ENCODE measurements at regions not wholly inside any gene's neighbourhood (a gene's known extent, or its start where the extent isn't known, plus 50 kb on each side); places are given as distances from the start of the nearest gene placed in this dataset.

DNA sequence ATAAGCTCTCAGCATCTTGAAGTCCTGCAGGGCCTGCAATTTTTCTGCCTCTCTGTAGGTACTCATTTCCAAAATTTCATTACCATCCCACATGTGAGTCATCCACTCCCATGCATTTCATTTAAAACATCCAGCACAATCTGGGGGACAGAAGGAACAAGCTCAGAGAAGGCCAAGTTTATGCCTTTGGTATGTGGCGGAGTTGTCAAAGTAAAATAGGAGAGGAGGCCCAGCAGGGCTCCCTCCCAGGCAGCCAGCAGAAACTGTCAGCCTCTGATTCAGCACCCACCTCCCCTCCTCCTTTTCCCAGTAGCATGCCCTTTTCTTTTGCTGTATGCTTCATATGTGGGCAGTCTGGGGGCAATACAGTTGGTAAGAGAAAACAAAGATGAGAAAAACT lies 126.4 kb upstream of the ZNF366 start:
- H3K56ac ChIP-seq (replicated peaks; ENCODE audit: insufficient read length, low read depth, low read length) = no peak overlapping the region
- H2AK5ac ChIP-seq (ENCODE audit: low read depth, low read length) = no peak overlapping the region
- no peak overlapping the region for H4K8ac ChIP-seq (ENCODE audit: extremely low read depth, insufficient read depth, low read length)
- no peak overlapping the region for H2BK5ac ChIP-seq (ENCODE audit: low read depth, low read length)
- TF ChIP-seq RFX5 (IDR thresholded peaks at IDR 0.05; ENCODE audit: borderline replicate concordance, low read depth, low read length) = no peak
- no peak for TF ChIP-seq POLR2A (IDR thresholded peaks at IDR 0.05; ENCODE audit: control extremely low read depth in 1 of 2, low read depth in 2 of 2, low read length in 2 of 2)
- no peak for TF ChIP-seq GABPA (IDR thresholded peaks at IDR 0.05; ENCODE audit: borderline replicate concordance, insufficient read depth, low read length)
- H3K4me2 ChIP-seq (ENCODE audit: insufficient read depth in 1 of 2, low read depth in 2 of 2, low read length in 2 of 2) = no peak overlapping the region
- POLR2A ChIA-PET (ENCODE audit: partially characterized antibody) = interaction anchor here (0.6 kb wide), 1 partner anchor 71 kb away, joined by 4 read pairs; no protein-coding TSS in a partner anchor
- H3K14ac ChIP-seq (ENCODE audit: insufficient read length) = no peak overlapping the region
- H2AFZ ChIP-seq (ENCODE audit: low read length) = no peak overlapping the region
- no peak for DNase-seq (ENCODE audit: low read depth in 1 of 2, low spot score in 2 of 2)
- no peak overlapping the region for H2BK15ac ChIP-seq (ENCODE audit: low read length)
- CTCF ChIA-PET (ENCODE audit: partially characterized antibody) = no interaction called here
- no peaks in the 10 kb centered on the region for H3K27me3 ChIP-seq (replicated peaks in 1 of 4; ENCODE audit: control insufficient read depth in 3 of 4, extremely low read depth in 1 of 4, insufficient read depth in 3 of 4, low read length in 3 of 4)
- no peak overlapping the region for H3K23ac ChIP-seq (ENCODE audit: insufficient read length)
- H2BK120ac ChIP-seq (replicated peaks; ENCODE audit: low read depth, low read length) = no peak overlapping the region
- no peak overlapping the region for H4K91ac ChIP-seq (replicated peaks; ENCODE audit: insufficient read length, low read length)
- H2BK12ac ChIP-seq (ENCODE audit: low read depth, low read length) = no peak overlapping the region
- no peak overlapping the region for H3K18ac ChIP-seq (ENCODE audit: extremely low read depth, low read length)
- H3K4me3 ChIP-seq (ENCODE audit: extremely low read depth in 1 of 4, insufficient read depth in 2 of 4, low read depth in 3 of 4, low read length in 4 of 4) = no peak overlapping the region
- no peaks in the 10 kb centered on the region; the same call in 1 of the 2 replicates for H3K23me2 ChIP-seq (ENCODE audit: low read depth, low read length)
- no peaks in the 10 kb centered on the region for H3K9me3 ChIP-seq (ENCODE audit: insufficient read depth in 2 of 2, low read depth in 1 of 2, low read length in 1 of 2)
- H3K36me3 ChIP-seq (ENCODE audit: control insufficient read depth in 2 of 4, insufficient read depth in 4 of 4, low read length in 3 of 4) = no peaks in the 10 kb centered on the region
- H4K5ac ChIP-seq (ENCODE audit: insufficient read length, low read depth, low read length) = no peak overlapping the region
- no peak overlapping the region for H3K4ac ChIP-seq (replicated peaks; ENCODE audit: insufficient read length, low read depth, low read length)
- H3K79me2 ChIP-seq (ENCODE audit: control insufficient read depth in 1 of 2, insufficient read depth in 2 of 2, low read length in 2 of 2) = no peaks in the 10 kb centered on the region
- no peak overlapping the region for H3K27ac ChIP-seq (ENCODE audit: low read depth, low read length)
- peaks cover 0 to 8% (median 4%) of the 10 kb centered on the region in 4 experiments; a peak in 6 of 7 replicates for H3K4me1 ChIP-seq (replicated peaks in 1 of 4; ENCODE audit: control insufficient read depth in 3 of 4, insufficient read depth in 4 of 4, low read length in 3 of 4)
- no peaks in the 10 kb centered on the region for H4K20me1 ChIP-seq (replicated peaks in 1 of 2; ENCODE audit: control insufficient read depth in 1 of 2, insufficient read depth in 2 of 2, low read length in 2 of 2)
- no peak overlapping the region for H2BK20ac ChIP-seq (ENCODE audit: low read length)
- no peak for FAIRE-seq
- 100% methylated on average over 1 of the region's 1 CpG; no CpG with 5 or more reads in 1 of the 2 experiments for WGBS, 2 experiments (ENCODE audit: extremely low coverage in 1 of 2, insufficient coverage in 1 of 2, insufficient read length in 1 of 2, insufficient replicate concordance in 2 of 2, low coverage in 1 of 2, low lambda C conversion rate in 2 of 2, missing lambda C conversion rate in 1 of 2)
- no peaks in the 10 kb centered on the region for H3K79me1 ChIP-seq (ENCODE audit: low read depth, low read length)
- H3K9ac ChIP-seq (replicated peaks in 1 of 4; ENCODE audit: extremely low read depth in 1 of 4, low read depth in 3 of 4, low read length in 3 of 4) = no peak overlapping the region

Measured in H1 (cell line).